PC-3 (cell line): ENCODE measurements at regions not wholly inside any gene's neighbourhood (a gene's known extent, or its start where the extent isn't known, plus 50 kb on each side); places are given as distances from the start of the nearest gene placed in this dataset.

Experiments used
- EZH2 ChIP-seq: fragments of 300-600 bp; sonication (generic); IDR thresholded peaks from one replicate; pipeline ENCODE4 v1.6.1; 2017; ENCODE audit warnings: antibody characterized with exemption, mild to moderate bottlenecking, low read length; ENCODE audit not compliant: unreplicated experiment
- EZH2phosphoT487 ChIP-seq: fragments of 300-600 bp; sonication (generic); IDR thresholded peaks from 2 replicates; pipeline ENCODE4 v1.6.1; 2018; ENCODE audit warnings: mild to moderate bottlenecking, antibody characterized with exemption, low read length, borderline replicate concordance
- TF ChIP-seq, protein P1 (sequence below): fragments of 300-600 bp; sonication (generic); conservative IDR thresholded peaks from 2 replicates; pipeline ENCODE4 v1.5.1; 2017; ENCODE audit warnings: antibody characterized with exemption, low read depth, mild to moderate bottlenecking, low read length

- TF ChIP-seq, protein P1, sequence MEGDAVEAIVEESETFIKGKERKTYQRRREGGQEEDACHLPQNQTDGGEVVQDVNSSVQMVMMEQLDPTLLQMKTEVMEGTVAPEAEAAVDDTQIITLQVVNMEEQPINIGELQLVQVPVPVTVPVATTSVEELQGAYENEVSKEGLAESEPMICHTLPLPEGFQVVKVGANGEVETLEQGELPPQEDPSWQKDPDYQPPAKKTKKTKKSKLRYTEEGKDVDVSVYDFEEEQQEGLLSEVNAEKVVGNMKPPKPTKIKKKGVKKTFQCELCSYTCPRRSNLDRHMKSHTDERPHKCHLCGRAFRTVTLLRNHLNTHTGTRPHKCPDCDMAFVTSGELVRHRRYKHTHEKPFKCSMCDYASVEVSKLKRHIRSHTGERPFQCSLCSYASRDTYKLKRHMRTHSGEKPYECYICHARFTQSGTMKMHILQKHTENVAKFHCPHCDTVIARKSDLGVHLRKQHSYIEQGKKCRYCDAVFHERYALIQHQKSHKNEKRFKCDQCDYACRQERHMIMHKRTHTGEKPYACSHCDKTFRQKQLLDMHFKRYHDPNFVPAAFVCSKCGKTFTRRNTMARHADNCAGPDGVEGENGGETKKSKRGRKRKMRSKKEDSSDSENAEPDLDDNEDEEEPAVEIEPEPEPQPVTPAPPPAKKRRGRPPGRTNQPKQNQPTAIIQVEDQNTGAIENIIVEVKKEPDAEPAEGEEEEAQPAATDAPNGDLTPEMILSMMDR, result no peak
- TF ChIP-seq EZH2 (no peak), EZH2phosphoT487 (no peak)
These were observed 109.5 kb downstream of the FOXD1 start for GRCh38 chr5:73339051-73339575.
